ENCODE measurements at regions not wholly inside any gene's neighbourhood (a gene's known extent, or its start where the extent isn't known, plus 50 kb on each side); places are given as distances from the start of the nearest gene placed in this dataset.

GRCh38 chr18:47606526-47606925, 323.9 kb downstream of the SMAD2 start:
- TF ChIP-seq CTCF (IDR thresholded peaks at IDR 0.05; ENCODE audit: low read depth, low read length) (no peak), EZH2phosphoT487 (IDR thresholded peaks at IDR 0.05; ENCODE audit: low read depth) (no peak)
